Thymus (tissue), 11 donors: ENCODE measurements at regions not wholly inside any gene's neighbourhood (a gene's known extent, or its start where the extent isn't known, plus 50 kb on each side); places are given as distances from the start of the nearest gene placed in this dataset.

ENCODE experiments used
- DNase-seq, 9 donors: peaks; one replicate each; pipeline ENCODE4 v3.0.0-alpha.2; 2013; ENCODE audit warnings: low spot score in 9 of 9, low read depth in 6 of 9, missing footprints in 1 of 9
- H3K27ac ChIP-seq, 2 donors: one replicate each; pipeline ENCODE4 v1.5.1; 2013; ENCODE audit warnings: control low read depth in 1 of 2, low read depth in 1 of 2, low read length in 1 of 2, mild to moderate bottlenecking in 1 of 2, moderate library complexity in 1 of 2
- H3K27me3 ChIP-seq, 2 donors: one replicate each; pipeline ENCODE4 v1.5.1; 2013; ENCODE audit warnings: low read length in 1 of 2; ENCODE audit not compliant: control insufficient read depth in 2 of 2, insufficient read depth in 1 of 2
- H3K36me3 ChIP-seq, 2 donors: one replicate each; pipeline ENCODE4 v1.5.1; 2013; ENCODE audit warnings: low read length in 1 of 2, mild to moderate bottlenecking in 1 of 2, moderate library complexity in 1 of 2; ENCODE audit not compliant: control insufficient read depth in 2 of 2, insufficient read depth in 2 of 2
- H3K4me1 ChIP-seq, 2 donors: one replicate each; pipeline ENCODE4 v1.5.1; 2013; ENCODE audit warnings: low read length in 2 of 2; ENCODE audit not compliant: control insufficient read depth in 2 of 2, insufficient read depth in 2 of 2
- H3K4me3 ChIP-seq, 2 donors: one replicate each; pipeline ENCODE4 v1.5.1; 2013; ENCODE audit warnings: low read length in 2 of 2, control low read depth in 1 of 2, mild to moderate bottlenecking in 1 of 2
- H3K9me3 ChIP-seq, 2 donors: one replicate each; pipeline ENCODE4 v1.5.1; 2013; ENCODE audit warnings: low read length in 1 of 2, mild to moderate bottlenecking in 1 of 2; ENCODE audit not compliant: control insufficient read depth in 2 of 2, insufficient read depth in 1 of 2
- WGBS: extraction: QIAGEN DNeasy Blood & Tissue Kit; methylation state at CpG from one replicate; pipeline ENCODE4 v1.1.7; 2013; 5-methylcytosine and 5-hydroxymethylcytosine counted together
- donor health status: healthy.

DNA sequence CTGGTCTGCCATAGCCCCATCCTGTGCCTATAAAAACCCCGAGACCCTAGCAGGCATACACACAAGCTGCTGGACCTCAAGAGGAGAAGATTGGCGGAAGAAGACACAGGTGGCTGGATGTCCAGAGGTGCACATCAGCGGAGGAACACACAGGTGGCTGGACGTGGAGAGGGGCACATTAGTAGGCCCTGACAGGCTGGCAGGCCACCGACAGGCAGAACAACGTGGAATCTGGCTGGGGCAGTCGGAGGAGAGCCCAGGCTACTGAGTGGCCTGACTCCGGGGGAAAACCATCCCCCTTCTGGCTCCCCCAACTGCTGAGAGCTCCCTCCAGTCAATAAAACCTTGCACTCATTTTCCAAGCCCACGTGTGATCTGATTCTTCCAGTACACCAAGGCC is 512.5 kb upstream of the AMOT start:
- no peaks in the 10 kb centered on the region for H3K4me1 ChIP-seq
- no peak overlapping the region for H3K4me3 ChIP-seq
- no peaks in the 10 kb centered on the region for H3K9me3 ChIP-seq
- DNase-seq, result no peak
- no peaks in the 10 kb centered on the region for H3K27me3 ChIP-seq
- H3K36me3 ChIP-seq, result no peaks in the 10 kb centered on the region
- no peak overlapping the region for H3K27ac ChIP-seq
- 96% methylated on average over 9 of the region's 9 CpGs for WGBS

DNA sequence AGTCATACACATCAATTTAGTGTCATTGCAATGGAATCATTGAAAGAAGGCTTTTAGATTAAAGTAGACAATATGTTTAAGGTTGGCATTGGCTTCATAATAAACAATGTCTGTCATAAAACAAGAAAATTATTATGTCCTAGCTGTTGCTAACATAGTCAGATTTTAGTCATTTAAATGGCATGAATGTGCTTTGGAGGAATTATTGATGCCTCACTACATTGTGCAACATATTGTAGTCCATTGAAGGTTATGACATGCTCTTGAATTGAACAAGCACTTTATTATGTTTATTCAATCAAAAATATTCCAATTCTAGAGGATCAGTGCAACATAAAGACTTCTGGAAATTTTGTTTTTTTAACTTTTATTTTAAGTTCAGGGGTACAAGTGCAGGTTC is 489.8 kb upstream of the AMOT start:
- H3K27ac ChIP-seq, result no peak overlapping the region
- H3K4me1 ChIP-seq, result no peaks in the 10 kb centered on the region
- H3K4me3 ChIP-seq, result no peak overlapping the region
- DNase-seq, result no peak
- no peaks in the 10 kb centered on the region for H3K27me3 ChIP-seq
- H3K9me3 ChIP-seq, result no peaks in the 10 kb centered on the region
- no peaks in the 10 kb centered on the region for H3K36me3 ChIP-seq

DNA sequence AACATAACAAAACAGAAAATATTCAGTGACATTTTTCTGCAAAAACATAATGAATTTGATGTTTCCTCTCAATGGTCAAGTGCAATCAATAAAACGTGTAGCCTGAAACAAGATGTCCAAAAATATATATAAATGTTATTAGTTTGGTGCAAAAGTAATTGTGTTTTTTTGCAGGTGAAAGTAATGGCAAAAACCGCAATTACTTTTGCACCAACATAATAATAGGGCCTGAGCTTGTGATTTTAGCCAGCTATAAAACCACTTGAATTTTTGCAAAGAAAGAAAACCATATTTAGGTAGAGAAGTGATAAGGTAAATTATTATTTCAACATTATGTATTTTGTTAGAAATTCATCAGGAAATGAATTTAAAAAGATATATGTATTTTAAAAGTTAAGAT is 475.3 kb upstream of the AMOT start:
- DNase-seq, result no peak
- no peak overlapping the region for H3K4me3 ChIP-seq
- H3K27ac ChIP-seq, result no peak overlapping the region
- H3K27me3 ChIP-seq, result no peaks in the 10 kb centered on the region
- H3K9me3 ChIP-seq, result no peaks in the 10 kb centered on the region
- 89% methylated on average over 2 of the region's 2 CpGs for WGBS
- no peaks in the 10 kb centered on the region for H3K36me3 ChIP-seq
- H3K4me1 ChIP-seq, result no peaks in the 10 kb centered on the region

DNA sequence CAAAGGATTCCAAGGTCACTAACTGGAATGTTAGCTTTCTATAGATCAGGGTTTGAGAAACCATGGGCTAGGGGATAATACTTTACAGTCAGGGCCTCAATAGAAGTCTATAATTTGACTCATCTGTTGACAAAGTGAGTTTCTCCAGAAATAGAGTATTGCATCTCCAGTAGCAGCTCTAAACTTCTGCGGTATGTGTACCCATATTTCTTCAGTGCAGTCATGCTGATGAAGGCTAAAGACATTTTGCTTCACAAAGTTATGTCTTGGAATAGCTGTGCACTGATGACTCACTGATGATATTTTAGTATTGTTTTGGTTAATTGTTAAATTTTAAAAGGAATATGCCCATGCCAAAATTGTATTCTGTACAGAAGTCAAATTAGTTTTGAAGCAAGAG is 464.9 kb upstream of the AMOT start:
- H3K27me3 ChIP-seq, result no peaks in the 10 kb centered on the region
- no peaks in the 10 kb centered on the region for H3K36me3 ChIP-seq
- no peak overlapping the region for H3K4me3 ChIP-seq
- H3K4me1 ChIP-seq, result no peaks in the 10 kb centered on the region
- no peak overlapping the region for H3K27ac ChIP-seq
- WGBS, result 95% methylated on average over 1 of the region's 1 CpG
- DNase-seq, result no peak
- H3K9me3 ChIP-seq, result no peaks in the 10 kb centered on the region

DNA sequence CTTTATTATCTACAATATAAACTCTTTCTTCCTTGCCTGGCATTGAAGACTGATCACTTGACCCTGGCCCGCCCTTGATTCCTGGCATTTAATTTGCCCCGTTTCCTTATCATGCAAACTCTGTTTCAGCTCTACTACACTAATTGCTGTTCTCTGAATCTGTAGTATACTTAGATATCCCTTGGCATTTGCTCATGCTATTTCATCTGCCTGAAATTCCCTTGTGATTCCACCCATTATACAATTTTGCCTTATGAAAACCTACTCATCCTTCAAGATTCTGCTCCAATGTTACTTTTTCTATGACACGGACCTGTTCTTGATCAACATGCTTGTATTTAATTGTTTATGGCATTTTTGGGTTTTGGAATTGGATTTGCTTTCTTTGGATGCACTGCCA is 459.9 kb upstream of the AMOT start:
- H3K4me3 ChIP-seq, result no peak overlapping the region
- H3K9me3 ChIP-seq, result no peaks in the 10 kb centered on the region
- DNase-seq, result no peak
- H3K27me3 ChIP-seq, result no peaks in the 10 kb centered on the region
- no peaks in the 10 kb centered on the region for H3K36me3 ChIP-seq
- WGBS, result 95% methylated on average over 3 of the region's 3 CpGs
- H3K4me1 ChIP-seq, result no peaks in the 10 kb centered on the region
- no peak overlapping the region for H3K27ac ChIP-seq

DNA sequence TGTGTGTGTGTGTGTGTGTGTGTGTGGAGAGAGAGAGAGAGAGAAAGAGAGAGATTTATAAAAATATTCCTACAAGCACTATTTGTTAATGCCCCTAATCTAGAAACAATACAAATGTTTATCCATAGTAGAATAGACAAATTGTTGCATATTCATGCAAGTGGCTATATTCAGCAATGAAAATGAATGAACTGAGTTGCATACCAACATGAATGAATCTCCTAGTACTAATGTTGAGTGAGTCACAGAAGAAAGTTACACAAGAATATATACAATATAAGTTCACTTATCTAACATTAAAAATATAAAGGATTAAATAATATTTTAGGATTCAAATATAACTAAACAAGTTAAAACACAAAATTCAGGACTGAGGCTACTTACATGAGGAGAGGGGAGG is 456.8 kb upstream of the AMOT start:
- Histone ChIP-seq H3K9me3 (no peaks in the 10 kb centered on the region), H3K4me1 (no peaks in the 10 kb centered on the region), H3K4me3 (no peak overlapping the region), H3K36me3 (no peaks in the 10 kb centered on the region), H3K27me3 (no peaks in the 10 kb centered on the region), H3K27ac (no peak overlapping the region)
- DNase-seq, result no peak

DNA sequence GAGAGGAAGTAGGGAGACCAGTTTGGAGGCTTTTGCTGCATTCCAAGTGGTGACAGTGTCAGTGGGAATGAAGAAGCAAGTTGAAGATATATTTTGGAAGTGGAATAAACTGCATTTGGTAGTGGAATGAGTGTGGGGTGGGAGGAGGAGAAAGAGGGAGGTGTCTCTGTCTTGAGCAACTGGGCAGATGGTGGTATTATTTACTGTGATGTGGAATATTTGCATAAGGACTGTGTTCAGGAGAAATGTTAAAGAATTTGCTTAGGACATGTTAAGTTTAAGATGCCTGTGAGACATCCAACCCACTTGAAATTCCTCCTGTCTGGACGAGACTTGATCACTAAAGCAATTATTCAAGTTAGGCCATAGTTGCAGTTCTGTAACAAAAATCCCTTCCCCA is 448.9 kb upstream of the AMOT start:
- Histone ChIP-seq H3K27ac (no peak overlapping the region), H3K9me3 (no peaks in the 10 kb centered on the region), H3K36me3 (no peaks in the 10 kb centered on the region), H3K4me1 (no peaks in the 10 kb centered on the region), H3K27me3 (no peaks in the 10 kb centered on the region), H3K4me3 (no peak overlapping the region)
- DNase-seq, result no peak
- WGBS, result 90% methylated on average over 1 of the region's 1 CpG

DNA sequence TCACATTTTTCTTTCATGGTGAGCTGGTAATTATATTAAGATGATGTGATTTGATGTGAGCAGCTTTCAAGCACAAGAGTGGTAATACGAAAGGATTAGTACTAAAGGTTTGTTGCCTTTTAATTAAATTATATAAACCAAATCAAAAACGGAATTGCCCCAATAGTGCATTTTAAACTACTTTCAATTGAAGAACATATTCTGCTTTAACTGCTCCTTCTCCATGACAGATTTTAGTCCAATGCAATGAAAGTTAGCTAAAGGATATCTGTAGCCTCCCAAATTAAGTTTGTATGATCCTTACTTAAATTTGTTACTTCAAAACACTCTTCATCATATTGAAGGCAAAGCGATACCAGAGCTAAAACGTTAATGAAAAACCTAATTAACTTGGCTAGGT is 447.1 kb upstream of the AMOT start:
- Histone ChIP-seq H3K4me3 (no peak overlapping the region), H3K27me3 (no peaks in the 10 kb centered on the region), H3K4me1 (no peaks in the 10 kb centered on the region), H3K9me3 (no peaks in the 10 kb centered on the region), H3K36me3 (no peaks in the 10 kb centered on the region), H3K27ac (no peak overlapping the region)
- DNase-seq, result no peak
- WGBS, result 89% methylated on average over 4 of the region's 4 CpGs

DNA sequence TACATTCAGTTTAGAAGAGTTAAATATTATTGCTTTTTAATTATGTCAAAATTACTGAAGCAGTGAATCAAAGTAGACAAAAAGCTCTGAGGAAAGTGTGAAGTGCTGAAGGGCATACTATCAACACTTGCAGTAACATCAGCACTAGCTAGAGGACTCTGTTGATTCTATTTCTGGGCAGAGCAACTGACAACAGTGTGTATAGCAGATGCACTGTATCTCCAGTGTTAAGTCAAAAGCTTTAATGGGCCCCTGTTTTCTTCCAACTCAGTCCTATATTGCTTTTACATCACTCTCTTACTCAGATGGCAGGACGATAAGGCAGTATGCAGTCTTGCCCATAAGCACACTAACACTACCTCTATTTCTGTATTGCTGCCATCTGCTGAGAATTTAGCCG is 435.2 kb upstream of the AMOT start:
- Histone ChIP-seq H3K27ac (no peak overlapping the region), H3K27me3 (no peaks in the 10 kb centered on the region), H3K36me3 (no peaks in the 10 kb centered on the region), H3K9me3 (peaks cover 0 to 5% of the 10 kb centered on the region in 2 donors), H3K4me3 (no peak overlapping the region), H3K4me1 (peaks cover 0 to 4% of the 10 kb centered on the region in 2 donors)
- peak in 1 of 9 donors; percentile 35 for DNase-seq
- 98% methylated on average over 2 of the region's 2 CpGs for WGBS

DNA sequence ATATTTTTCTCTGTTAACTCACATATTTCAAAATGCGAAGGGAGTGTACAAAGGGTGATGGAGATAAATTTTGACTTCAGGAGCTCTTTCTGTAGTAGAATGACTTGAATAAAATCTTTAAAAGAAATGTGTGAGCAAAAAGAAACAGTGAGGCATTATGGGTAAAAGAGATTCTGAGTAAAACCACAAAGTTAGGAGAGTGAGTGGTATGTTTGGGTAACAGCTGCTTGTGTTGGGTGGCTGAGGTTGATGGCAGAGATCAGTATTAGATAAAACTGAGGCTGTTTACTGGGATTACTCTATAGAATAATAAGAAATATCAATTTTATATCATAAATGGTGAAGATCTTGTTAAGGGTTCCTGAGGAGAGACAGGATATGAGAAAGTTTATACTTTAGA is 434.2 kb upstream of the AMOT start:
- Histone ChIP-seq H3K4me3 (no peak overlapping the region), H3K4me1 (peaks cover 0 to 4% of the 10 kb centered on the region in 2 donors), H3K27me3 (no peaks in the 10 kb centered on the region), H3K27ac (peak overlapping the region in 1 of 2 donors; percentile 77), H3K36me3 (no peaks in the 10 kb centered on the region), H3K9me3 (peaks cover 0 to 5% of the 10 kb centered on the region in 2 donors)
- DNase-seq, result peak in 5 of 9 donors; percentile 12 to 70 (median 27)
- 73% methylated on average over 1 of the region's 1 CpG for WGBS
